ENCODE measurements at regions not wholly inside any gene's neighbourhood (a gene's known extent, or its start where the extent isn't known, plus 50 kb on each side); places are given as distances from the start of the nearest gene placed in this dataset.
A peak's percentile ranks its signal among the peaks of the same experiment; 100 is the strongest.

DNA sequence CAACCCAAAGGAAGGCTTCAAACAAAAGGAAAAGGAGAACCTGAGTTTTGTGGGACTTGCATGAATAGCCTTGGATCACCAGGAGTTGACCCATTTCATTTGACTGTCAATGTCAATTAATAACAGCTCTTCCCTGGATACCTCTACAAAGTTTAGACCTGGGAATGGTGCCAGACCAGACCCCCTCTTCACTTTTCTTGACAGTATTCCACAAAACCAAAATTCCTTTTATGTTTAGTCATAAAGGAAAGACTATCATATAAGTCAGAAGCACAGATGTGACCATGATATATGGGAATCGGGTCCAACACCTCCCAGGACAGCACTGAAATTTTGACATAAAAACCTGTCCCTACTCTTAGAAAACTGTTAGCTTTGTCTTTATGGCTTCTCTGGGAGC is 191.8 kb downstream of the LYPLAL1 start:
- no peak overlapping the region for H3K4me3 Mint-ChIP-seq
- no peak for TF ChIP-seq CTCF (IDR thresholded peaks at IDR 0.05; ENCODE audit: unreplicated experiment)
- no peaks in the 10 kb centered on the region for H3K36me3 Mint-ChIP-seq
- H3K4me1 Mint-ChIP-seq: peaks cover 8% of the 10 kb centered on the region
- no peak overlapping the region for H3K27ac Mint-ChIP-seq
- H3K9me3 Mint-ChIP-seq: peaks cover 7% of the 10 kb centered on the region
- DNase-seq (ENCODE audit: low spot score in 2 of 2, unreplicated experiment in 2 of 2): no peak
- no peaks in the 10 kb centered on the region for H3K27me3 Mint-ChIP-seq (ENCODE audit: low read depth)

GRCh38 chr1:219362702-219363101 is 189.0 kb downstream of the LYPLAL1 start:
- no peak for TF ChIP-seq CTCF (IDR thresholded peaks at IDR 0.05; ENCODE audit: unreplicated experiment)
- Mint-ChIP-seq H3K4me3 (no peak overlapping the region), H3K4me1 (peaks cover 6% of the 10 kb centered on the region), H3K9me3 (peaks cover 7% of the 10 kb centered on the region), H3K27me3 (ENCODE audit: low read depth) (no peaks in the 10 kb centered on the region), H3K36me3 (no peaks in the 10 kb centered on the region), H3K27ac (no peak overlapping the region)
- DNase-seq (ENCODE audit: low spot score in 2 of 2, unreplicated experiment in 2 of 2): no peak

- H3K9me3 Mint-ChIP-seq: peaks cover under 1% of the 10 kb centered on the region
- peak overlapping the region; percentile 15 for H3K27ac Mint-ChIP-seq
- no peak overlapping the region for H3K4me3 Mint-ChIP-seq
- H3K27me3 Mint-ChIP-seq (ENCODE audit: low read depth): no peaks in the 10 kb centered on the region
- H3K36me3 Mint-ChIP-seq: no peaks in the 10 kb centered on the region
- H3K4me1 Mint-ChIP-seq: peaks cover 6% of the 10 kb centered on the region
- no peak for TF ChIP-seq CTCF (IDR thresholded peaks at IDR 0.05; ENCODE audit: unreplicated experiment)
- no peak for DNase-seq (ENCODE audit: low spot score in 2 of 2, unreplicated experiment in 2 of 2)
Measured at GRCh38 chr1:219359126-219359525, 185.4 kb downstream of the LYPLAL1 start.

GRCh38 chr1:219358080-219358479 is 184.4 kb downstream of the LYPLAL1 start:
- TF ChIP-seq CTCF (IDR thresholded peaks at IDR 0.05; ENCODE audit: unreplicated experiment): no peak
- Mint-ChIP-seq H3K4me1 (peaks cover 8% of the 10 kb centered on the region), H3K36me3 (no peaks in the 10 kb centered on the region), H3K9me3 (no peaks in the 10 kb centered on the region), H3K27me3 (ENCODE audit: low read depth) (no peaks in the 10 kb centered on the region), H3K4me3 (no peak overlapping the region), H3K27ac (no peak overlapping the region)
- DNase-seq (ENCODE audit: low spot score in 2 of 2, unreplicated experiment in 2 of 2): no peak

- Mint-ChIP-seq H3K4me3 (no peak overlapping the region), H3K4me1 (peaks cover 19% of the 10 kb centered on the region), H3K27ac (no peak overlapping the region), H3K9me3 (no peaks in the 10 kb centered on the region), H3K27me3 (ENCODE audit: low read depth) (no peaks in the 10 kb centered on the region), H3K36me3 (no peaks in the 10 kb centered on the region)
- no peak for DNase-seq (ENCODE audit: low spot score in 2 of 2, unreplicated experiment in 2 of 2)
- no peak for TF ChIP-seq CTCF (IDR thresholded peaks at IDR 0.05; ENCODE audit: unreplicated experiment)
Measured at GRCh38 chr1:219354962-219355361, 181.3 kb downstream of the LYPLAL1 start.
